GM21390 (cell line): ENCODE measurements at regions not wholly inside any gene's neighbourhood (a gene's known extent, or its start where the extent isn't known, plus 50 kb on each side); places are given as distances from the start of the nearest gene placed in this dataset.

Source experiments
- ATAC-seq: cut with Tn5 transposase; IDR thresholded peaks from one replicate; pipeline ENCODE4 v1.9.1; 2021; ENCODE audit not compliant: unreplicated experiment

GRCh38 chr18:72601944-72602343 lies 57.8 kb upstream of the CBLN2 start:
- no peak for ATAC-seq

- ATAC-seq: no peak
Observed at GRCh38 chr18:72601481-72601880, 57.3 kb upstream of the CBLN2 start.
